ENCODE measurements at regions not wholly inside any gene's neighbourhood (a gene's known extent, or its start where the extent isn't known, plus 50 kb on each side); places are given as distances from the start of the nearest gene placed in this dataset.

GRCh38 chr4:181776264-181777054 lies 466.7 kb upstream of the TENM3 start:
- TF ChIP-seq ZNF724P (CRISPR knock-in tag; IDR thresholded peaks at IDR 0.05; ENCODE audit: borderline replicate concordance) (no peak), E2F5 (CRISPR knock-in tag; conservative IDR thresholded peaks at IDR 0.05) (no peak)

Data from HepG2 (cell line).